ENCODE measurements at regions not wholly inside any gene's neighbourhood (a gene's known extent, or its start where the extent isn't known, plus 50 kb on each side); places are given as distances from the start of the nearest gene placed in this dataset.

DNA sequence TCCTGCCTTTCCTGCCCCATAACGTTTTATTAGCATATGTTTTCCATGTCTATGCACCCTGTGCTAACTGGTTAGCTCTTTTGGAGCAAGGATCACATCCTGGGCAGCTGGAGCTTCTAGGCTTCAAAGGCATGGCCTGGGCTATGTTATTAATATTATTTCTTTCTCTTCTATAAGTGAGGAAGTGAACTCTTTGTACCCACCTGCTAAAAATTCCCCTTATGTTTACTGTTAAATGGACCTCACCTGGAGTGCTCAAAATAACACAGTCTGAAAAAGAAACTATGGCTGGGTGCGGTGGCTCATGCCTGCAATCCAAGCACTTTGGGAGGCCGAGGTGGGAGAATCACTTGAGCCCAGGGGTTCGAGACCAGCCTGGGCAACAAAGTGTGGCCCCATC lies 97.8 kb downstream of the TNFAIP3 start:
- Histone ChIP-seq H3K9me3 (ENCODE audit: control insufficient read depth, insufficient read depth, low read depth, low read length) (no peaks in the 10 kb centered on the region), H3K36me3 (ENCODE audit: control insufficient read depth, insufficient read depth, low read length) (no peaks in the 10 kb centered on the region), H3K4me1 (ENCODE audit: control insufficient read depth, insufficient read depth, low read length) (no peaks in the 10 kb centered on the region), H3K27me3 (ENCODE audit: control insufficient read depth, insufficient read depth, low read length) (no peaks in the 10 kb centered on the region), H3K4me3 (ENCODE audit: low read depth in 2 of 2, low read length in 2 of 2) (no peak overlapping the region), H3K27ac (ENCODE audit: low read length) (no peak overlapping the region)
- DNase-seq (ENCODE audit: low read depth, low spot score) (no peak), ATAC-seq (no peak)
- POLR2A ChIA-PET = no interaction called here
- BruUV-seq (replicated peaks) = no TSS peak
- in situ Hi-C loops (cut with HindIII; ENCODE audit: low pct_unique_long_range_greater_than_20kb, low sequenced_read_pairs) (no loop called here), intact Hi-C loops (cut with micrococcal nuclease; ENCODE audit: unreplicated experiment) (no loop called here)
- CTCF ChIA-PET = no interaction called here
- TF ChIP-seq, protein P1, sequence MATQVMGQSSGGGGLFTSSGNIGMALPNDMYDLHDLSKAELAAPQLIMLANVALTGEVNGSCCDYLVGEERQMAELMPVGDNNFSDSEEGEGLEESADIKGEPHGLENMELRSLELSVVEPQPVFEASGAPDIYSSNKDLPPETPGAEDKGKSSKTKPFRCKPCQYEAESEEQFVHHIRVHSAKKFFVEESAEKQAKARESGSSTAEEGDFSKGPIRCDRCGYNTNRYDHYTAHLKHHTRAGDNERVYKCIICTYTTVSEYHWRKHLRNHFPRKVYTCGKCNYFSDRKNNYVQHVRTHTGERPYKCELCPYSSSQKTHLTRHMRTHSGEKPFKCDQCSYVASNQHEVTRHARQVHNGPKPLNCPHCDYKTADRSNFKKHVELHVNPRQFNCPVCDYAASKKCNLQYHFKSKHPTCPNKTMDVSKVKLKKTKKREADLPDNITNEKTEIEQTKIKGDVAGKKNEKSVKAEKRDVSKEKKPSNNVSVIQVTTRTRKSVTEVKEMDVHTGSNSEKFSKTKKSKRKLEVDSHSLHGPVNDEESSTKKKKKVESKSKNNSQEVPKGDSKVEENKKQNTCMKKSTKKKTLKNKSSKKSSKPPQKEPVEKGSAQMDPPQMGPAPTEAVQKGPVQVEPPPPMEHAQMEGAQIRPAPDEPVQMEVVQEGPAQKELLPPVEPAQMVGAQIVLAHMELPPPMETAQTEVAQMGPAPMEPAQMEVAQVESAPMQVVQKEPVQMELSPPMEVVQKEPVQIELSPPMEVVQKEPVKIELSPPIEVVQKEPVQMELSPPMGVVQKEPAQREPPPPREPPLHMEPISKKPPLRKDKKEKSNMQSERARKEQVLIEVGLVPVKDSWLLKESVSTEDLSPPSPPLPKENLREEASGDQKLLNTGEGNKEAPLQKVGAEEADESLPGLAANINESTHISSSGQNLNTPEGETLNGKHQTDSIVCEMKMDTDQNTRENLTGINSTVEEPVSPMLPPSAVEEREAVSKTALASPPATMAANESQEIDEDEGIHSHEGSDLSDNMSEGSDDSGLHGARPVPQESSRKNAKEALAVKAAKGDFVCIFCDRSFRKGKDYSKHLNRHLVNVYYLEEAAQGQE (IDR thresholded peaks at IDR 0.05; ENCODE audit: insufficient read depth in 1 of 2, low read depth in 2 of 2, low read length in 1 of 2) = no peak
- no peak for TF ChIP-seq TCF7L2 (IDR thresholded peaks at IDR 0.05; ENCODE audit: low read depth, low read length)
- TF ChIP-seq, protein P2, sequence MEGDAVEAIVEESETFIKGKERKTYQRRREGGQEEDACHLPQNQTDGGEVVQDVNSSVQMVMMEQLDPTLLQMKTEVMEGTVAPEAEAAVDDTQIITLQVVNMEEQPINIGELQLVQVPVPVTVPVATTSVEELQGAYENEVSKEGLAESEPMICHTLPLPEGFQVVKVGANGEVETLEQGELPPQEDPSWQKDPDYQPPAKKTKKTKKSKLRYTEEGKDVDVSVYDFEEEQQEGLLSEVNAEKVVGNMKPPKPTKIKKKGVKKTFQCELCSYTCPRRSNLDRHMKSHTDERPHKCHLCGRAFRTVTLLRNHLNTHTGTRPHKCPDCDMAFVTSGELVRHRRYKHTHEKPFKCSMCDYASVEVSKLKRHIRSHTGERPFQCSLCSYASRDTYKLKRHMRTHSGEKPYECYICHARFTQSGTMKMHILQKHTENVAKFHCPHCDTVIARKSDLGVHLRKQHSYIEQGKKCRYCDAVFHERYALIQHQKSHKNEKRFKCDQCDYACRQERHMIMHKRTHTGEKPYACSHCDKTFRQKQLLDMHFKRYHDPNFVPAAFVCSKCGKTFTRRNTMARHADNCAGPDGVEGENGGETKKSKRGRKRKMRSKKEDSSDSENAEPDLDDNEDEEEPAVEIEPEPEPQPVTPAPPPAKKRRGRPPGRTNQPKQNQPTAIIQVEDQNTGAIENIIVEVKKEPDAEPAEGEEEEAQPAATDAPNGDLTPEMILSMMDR (IDR thresholded peaks at IDR 0.05) = no peak
- no peak for TF ChIP-seq POLR2AphosphoS5 (IDR thresholded peaks at IDR 0.05; ENCODE audit: low read depth, low read length)
- no peak for TF ChIP-seq SIN3A (IDR thresholded peaks at IDR 0.05; ENCODE audit: borderline replicate concordance, insufficient read depth, low read depth, low read length)

DNA sequence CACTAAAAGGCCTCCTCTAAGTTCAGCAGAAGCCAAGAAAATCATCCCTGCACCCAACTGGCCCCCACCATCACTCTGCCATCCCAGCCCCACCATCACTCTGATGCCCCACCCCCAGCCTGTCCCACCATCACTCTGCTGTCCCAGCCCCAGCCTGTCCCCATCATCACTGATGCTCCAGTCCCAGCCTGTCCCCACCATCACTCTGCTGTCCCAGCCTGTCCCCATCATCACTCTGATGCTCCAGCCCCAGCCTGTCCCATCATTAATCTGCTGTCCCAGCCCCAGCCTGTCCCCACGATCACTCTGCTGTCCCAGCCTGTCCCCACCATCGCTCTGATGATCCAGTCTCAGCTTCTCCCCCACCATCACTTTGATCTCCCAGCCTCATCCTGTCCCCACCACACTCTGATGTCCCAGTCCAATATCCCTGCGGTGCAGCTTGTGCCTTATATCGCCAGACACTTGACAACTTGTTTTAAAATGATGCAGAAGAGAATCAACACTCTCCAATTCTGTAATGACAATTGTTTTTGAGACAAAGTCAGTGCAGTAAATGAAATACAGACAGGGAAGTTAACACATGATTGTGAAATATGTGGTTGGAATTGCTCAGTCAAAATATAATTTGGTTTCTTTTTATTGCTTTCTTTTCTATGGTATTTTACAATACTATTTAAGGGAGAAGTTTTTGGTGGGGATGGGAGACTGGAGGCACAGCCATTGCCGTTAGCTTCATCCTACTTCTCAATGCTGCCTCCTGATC lies 100.8 kb downstream of the TNFAIP3 start:
- ChIA-PET CTCF (no interaction called here), POLR2A (no interaction called here)
- Histone ChIP-seq H3K4me1 (ENCODE audit: control insufficient read depth, insufficient read depth, low read length) (no peaks in the 10 kb centered on the region), H3K4me3 (ENCODE audit: low read depth in 2 of 2, low read length in 2 of 2) (no peak overlapping the region), H3K36me3 (ENCODE audit: control insufficient read depth, insufficient read depth, low read length) (no peaks in the 10 kb centered on the region), H3K27ac (ENCODE audit: low read length) (no peak overlapping the region), H3K9me3 (ENCODE audit: control insufficient read depth, insufficient read depth, low read depth, low read length) (no peaks in the 10 kb centered on the region), H3K27me3 (ENCODE audit: control insufficient read depth, insufficient read depth, low read length) (no peaks in the 10 kb centered on the region)
- TF ChIP-seq TCF7L2 (IDR thresholded peaks at IDR 0.05; ENCODE audit: low read depth, low read length) (no peak), POLR2AphosphoS5 (IDR thresholded peaks at IDR 0.05; ENCODE audit: low read depth, low read length) (no peak), SIN3A (IDR thresholded peaks at IDR 0.05; ENCODE audit: borderline replicate concordance, insufficient read depth, low read depth, low read length) (no peak)
- TF ChIP-seq, protein P2 (IDR thresholded peaks at IDR 0.05) = no peak
- TF ChIP-seq, protein P1 (IDR thresholded peaks at IDR 0.05; ENCODE audit: insufficient read depth in 1 of 2, low read depth in 2 of 2, low read length in 1 of 2) = no peak
- DNase-seq (ENCODE audit: low read depth, low spot score) (no peak), ATAC-seq (0 out of 2 replicates have a peak, but pooled peaks have one; percentile 17)
- no TSS peak for BruUV-seq (replicated peaks)
- in situ Hi-C loops (cut with HindIII; ENCODE audit: low pct_unique_long_range_greater_than_20kb, low sequenced_read_pairs) = no loop called here
- intact Hi-C loops (cut with micrococcal nuclease; ENCODE audit: unreplicated experiment) = no loop called here

Measured in Panc1 (cell line).